Neural crest cell (in vitro differentiated cells): ENCODE measurements at regions not wholly inside any gene's neighbourhood (a gene's known extent, or its start where the extent isn't known, plus 50 kb on each side); places are given as distances from the start of the nearest gene placed in this dataset.

Experiments used
- DNase-seq: peaks from one replicate; pipeline ENCODE4 v3.0.0; 2021; ENCODE audit warnings: low read depth, mixed read lengths, low spot score
- H3K27ac Mint-ChIP-seq: one replicate; pipeline ENCODE4 v1.8.0; 2021; ENCODE audit warnings: mild to moderate bottlenecking, mixed read lengths; ENCODE audit not compliant: unreplicated experiment
- H3K27me3 Mint-ChIP-seq: 2 replicates; pipeline ENCODE4 v1.8.0; 2021; ENCODE audit warnings: low read depth, mild to moderate bottlenecking, mixed read lengths
- H3K36me3 Mint-ChIP-seq: 2 replicates; pipeline ENCODE4 v1.8.0; 2021; ENCODE audit warnings: low read depth, mild to moderate bottlenecking, mixed read lengths
- H3K4me1 Mint-ChIP-seq: 2 replicates; pipeline ENCODE4 v1.8.0; 2021; ENCODE audit warnings: mixed read lengths
- H3K4me3 Mint-ChIP-seq: one replicate; pipeline ENCODE4 v1.8.0; 2021; ENCODE audit warnings: mild to moderate bottlenecking, mixed read lengths
- H3K9me3 Mint-ChIP-seq: 2 replicates; pipeline ENCODE4 v1.8.0; 2021; ENCODE audit warnings: mixed read lengths
- TF ChIP-seq, protein P1 (sequence below): fragments of 200-600 bp; sonication (generic); conservative IDR thresholded peaks from 2 replicates; pipeline ENCODE4 v1.5.0; 2021; ENCODE audit warnings: antibody characterized with exemption, mild to moderate bottlenecking

- TF ChIP-seq, protein P1, sequence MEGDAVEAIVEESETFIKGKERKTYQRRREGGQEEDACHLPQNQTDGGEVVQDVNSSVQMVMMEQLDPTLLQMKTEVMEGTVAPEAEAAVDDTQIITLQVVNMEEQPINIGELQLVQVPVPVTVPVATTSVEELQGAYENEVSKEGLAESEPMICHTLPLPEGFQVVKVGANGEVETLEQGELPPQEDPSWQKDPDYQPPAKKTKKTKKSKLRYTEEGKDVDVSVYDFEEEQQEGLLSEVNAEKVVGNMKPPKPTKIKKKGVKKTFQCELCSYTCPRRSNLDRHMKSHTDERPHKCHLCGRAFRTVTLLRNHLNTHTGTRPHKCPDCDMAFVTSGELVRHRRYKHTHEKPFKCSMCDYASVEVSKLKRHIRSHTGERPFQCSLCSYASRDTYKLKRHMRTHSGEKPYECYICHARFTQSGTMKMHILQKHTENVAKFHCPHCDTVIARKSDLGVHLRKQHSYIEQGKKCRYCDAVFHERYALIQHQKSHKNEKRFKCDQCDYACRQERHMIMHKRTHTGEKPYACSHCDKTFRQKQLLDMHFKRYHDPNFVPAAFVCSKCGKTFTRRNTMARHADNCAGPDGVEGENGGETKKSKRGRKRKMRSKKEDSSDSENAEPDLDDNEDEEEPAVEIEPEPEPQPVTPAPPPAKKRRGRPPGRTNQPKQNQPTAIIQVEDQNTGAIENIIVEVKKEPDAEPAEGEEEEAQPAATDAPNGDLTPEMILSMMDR, result no peak
- DNase-seq, result no peak
- Mint-ChIP-seq H3K9me3 (no peaks in the 10 kb centered on the region), H3K4me1 (peaks cover 4% of the 10 kb centered on the region), H3K4me3 (no peak overlapping the region), H3K36me3 (peaks cover 12% of the 10 kb centered on the region), H3K27ac (no peak overlapping the region), H3K27me3 (no peaks in the 10 kb centered on the region)
These were observed 237.5 kb downstream of the GLI2 start for GRCh38 chr2:120973196-120973595.

DNA sequence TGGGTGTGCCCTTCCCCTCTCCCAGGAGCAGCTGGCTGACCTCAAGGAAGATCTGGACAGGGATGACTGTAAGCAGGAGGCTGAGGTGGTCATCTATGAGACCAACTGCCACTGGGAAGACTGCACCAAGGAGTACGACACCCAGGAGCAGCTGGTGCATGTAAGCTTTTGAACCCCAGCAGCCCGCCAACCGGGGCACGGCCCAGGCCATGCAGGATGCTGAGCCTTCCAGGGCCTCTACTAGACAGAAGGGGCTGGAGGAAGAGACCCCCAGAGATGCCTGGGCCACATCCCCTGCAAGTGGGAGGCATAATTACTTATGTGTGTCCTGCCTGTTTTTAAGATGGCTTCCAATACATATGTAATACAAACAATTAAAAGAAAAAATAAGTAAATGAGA lies 239.3 kb downstream of the GLI2 start:
- no peaks in the 10 kb centered on the region for H3K27me3 Mint-ChIP-seq
- no peak overlapping the region for H3K27ac Mint-ChIP-seq
- no peaks in the 10 kb centered on the region for H3K4me1 Mint-ChIP-seq
- peaks cover 4% of the 10 kb centered on the region for H3K9me3 Mint-ChIP-seq
- TF ChIP-seq, protein P1, result no peak
- H3K4me3 Mint-ChIP-seq, result no peak overlapping the region
- H3K36me3 Mint-ChIP-seq, result peaks cover 10% of the 10 kb centered on the region
- no peak for DNase-seq

DNA sequence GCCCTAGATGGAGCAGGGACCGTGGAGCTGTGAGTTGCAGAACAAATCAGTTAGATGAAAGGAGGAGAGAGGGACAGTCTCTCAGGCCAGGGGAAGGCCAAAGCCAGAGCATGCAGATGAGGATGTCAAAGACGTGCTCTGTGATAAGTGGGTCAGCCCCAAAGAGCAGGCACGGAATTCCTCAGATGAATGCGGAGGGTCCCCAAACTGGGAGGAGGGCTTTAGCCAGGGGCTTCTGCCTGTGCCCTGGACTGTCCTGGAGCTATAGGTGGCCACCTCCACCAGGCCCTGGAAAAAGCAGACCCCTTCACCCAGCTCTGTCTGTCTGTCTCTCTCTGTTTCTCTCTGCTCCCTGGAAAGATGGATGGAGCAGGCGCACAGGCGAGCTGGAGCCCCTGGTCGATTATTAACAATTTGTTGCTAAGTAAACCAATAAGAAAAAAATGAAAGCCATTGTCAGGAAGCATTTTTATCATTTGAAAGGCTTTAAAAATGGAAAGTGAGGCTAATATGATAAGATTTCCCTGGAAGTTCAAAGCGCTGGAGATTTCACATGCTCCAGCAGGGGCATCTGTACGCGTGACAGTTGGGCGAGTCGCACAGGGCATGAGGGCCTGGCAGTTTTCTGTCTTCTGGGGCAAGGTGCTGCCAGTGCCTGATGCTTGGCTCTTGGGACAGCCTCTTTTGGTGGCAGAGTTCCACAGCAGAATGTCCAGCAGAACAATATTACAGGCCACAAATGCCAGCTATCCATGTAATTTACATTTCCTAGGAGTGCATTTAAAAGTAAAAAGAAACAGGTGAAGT lies 241.0 kb downstream of the GLI2 start:
- H3K27ac Mint-ChIP-seq, result no peak overlapping the region
- no peaks in the 10 kb centered on the region for H3K27me3 Mint-ChIP-seq
- peaks cover 15% of the 10 kb centered on the region for H3K36me3 Mint-ChIP-seq
- no peak overlapping the region for H3K4me3 Mint-ChIP-seq
- no peaks in the 10 kb centered on the region for H3K4me1 Mint-ChIP-seq
- TF ChIP-seq, protein P1, result no peak
- peaks cover 4% of the 10 kb centered on the region for H3K9me3 Mint-ChIP-seq
- no peak for DNase-seq

GRCh38 chr2:120977582-120978358 lies 242.1 kb downstream of the GLI2 start:
- Mint-ChIP-seq H3K27me3 (no peaks in the 10 kb centered on the region), H3K27ac (no peak overlapping the region), H3K4me3 (no peak overlapping the region), H3K36me3 (peaks cover 12% of the 10 kb centered on the region), H3K4me1 (no peaks in the 10 kb centered on the region), H3K9me3 (peaks cover 4% of the 10 kb centered on the region)
- DNase-seq, result no peak
- TF ChIP-seq, protein P1, result no peak

DNA sequence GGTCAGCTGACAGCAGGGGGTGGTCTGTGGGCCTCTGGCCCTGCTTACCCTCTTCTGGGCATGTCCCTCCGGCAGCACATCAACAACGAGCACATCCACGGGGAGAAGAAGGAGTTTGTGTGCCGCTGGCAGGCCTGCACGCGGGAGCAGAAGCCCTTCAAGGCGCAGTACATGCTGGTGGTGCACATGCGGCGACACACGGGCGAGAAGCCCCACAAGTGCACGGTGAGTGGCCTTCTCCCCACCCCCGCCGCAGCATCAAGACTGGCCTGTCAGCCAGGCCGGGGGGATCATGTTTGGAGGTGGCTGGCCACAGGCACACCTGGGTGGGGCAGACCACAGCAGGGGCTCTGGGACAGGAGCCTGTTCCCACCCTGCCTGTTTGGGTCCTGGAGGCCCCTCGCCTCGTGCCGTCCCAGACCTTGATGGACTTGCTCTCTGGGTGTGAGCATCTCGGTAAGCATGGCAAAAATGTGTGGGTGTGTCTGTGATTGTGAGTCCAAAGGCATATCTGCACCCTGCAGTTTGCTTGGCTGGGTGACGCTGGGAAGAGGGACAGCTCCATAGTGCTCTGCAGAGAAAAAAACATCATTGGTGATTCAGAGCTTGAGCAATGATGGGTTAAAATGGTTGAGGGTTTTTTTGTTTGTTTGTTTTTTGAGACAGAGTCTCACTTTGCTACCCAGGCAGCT lies 242.8 kb downstream of the GLI2 start:
- H3K4me3 Mint-ChIP-seq, result no peak overlapping the region
- no peak overlapping the region for H3K27ac Mint-ChIP-seq

More for the DNA sequence above, 242.8 kb downstream of the GLI2 start:
- Mint-ChIP-seq H3K4me1 (no peaks in the 10 kb centered on the region), H3K36me3 (peaks cover 12% of the 10 kb centered on the region), H3K9me3 (peaks cover 4% of the 10 kb centered on the region), H3K27me3 (no peaks in the 10 kb centered on the region)
- TF ChIP-seq, protein P1, result no peak
- DNase-seq, result no peak
